NCI-H2227 treated with DMSO at 0.1 percent for 48 hours (cell line): ENCODE measurements at regions not wholly inside any gene's neighbourhood (a gene's known extent, or its start where the extent isn't known, plus 50 kb on each side); places are given as distances from the start of the nearest gene placed in this dataset.

Experiments
- DNase-seq: peaks from one replicate; lab custom pipeline; 2025; lab: John Stamatoyannopoulos, UW

GRCh38 chr2:43034242-43034619 is 192.2 kb downstream of the ZFP36L2 start:
- DNase-seq: no peak

GRCh38 chr2:43033466-43034241 is 192.8 kb downstream of the ZFP36L2 start:
- no peak for DNase-seq

- no peak for DNase-seq
Measured at GRCh38 chr2:43033016-43033270, 193.5 kb downstream of the ZFP36L2 start.

GRCh38 chr2:43032213-43033015 is 194.0 kb downstream of the ZFP36L2 start:
- no peak for DNase-seq

- no peak for DNase-seq
Measured at GRCh38 chr2:43031471-43032212, 194.8 kb downstream of the ZFP36L2 start.

GRCh38 chr2:43030551-43031307 is 195.7 kb downstream of the ZFP36L2 start:
- no peak for DNase-seq

GRCh38 chr2:43029186-43029585 is 197.2 kb downstream of the ZFP36L2 start:
- no peak for DNase-seq

GRCh38 chr2:43028188-43028587 is 198.2 kb downstream of the ZFP36L2 start:
- no peak for DNase-seq

- DNase-seq: no peak
Measured at GRCh38 chr2:43027097-43027873, 199.1 kb downstream of the ZFP36L2 start.

- DNase-seq: no peak
Measured at GRCh38 chr2:43026426-43027096, 199.8 kb downstream of the ZFP36L2 start.

GRCh38 chr2:43025709-43026295 is 200.6 kb downstream of the ZFP36L2 start:
- no peak for DNase-seq

- no peak for DNase-seq
Measured at GRCh38 chr2:43024515-43025011, 201.8 kb downstream of the ZFP36L2 start.

GRCh38 chr2:43023791-43024514 is 202.5 kb downstream of the ZFP36L2 start:
- DNase-seq: no peak

- no peak for DNase-seq
Measured at GRCh38 chr2:43022896-43023295, 203.5 kb downstream of the ZFP36L2 start.

- DNase-seq: no peak
Measured at GRCh38 chr2:43021791-43022509, 204.5 kb downstream of the ZFP36L2 start.

- DNase-seq: no peak
Measured at GRCh38 chr2:43020990-43021669, 205.3 kb downstream of the ZFP36L2 start.

GRCh38 chr2:43020296-43020695 is 206.1 kb downstream of the ZFP36L2 start:
- no peak for DNase-seq

- DNase-seq: no peak
Measured at GRCh38 chr2:43019536-43020183, 206.7 kb downstream of the ZFP36L2 start.
